ENCODE measurements at regions not wholly inside any gene's neighbourhood (a gene's known extent, or its start where the extent isn't known, plus 50 kb on each side); places are given as distances from the start of the nearest gene placed in this dataset.

DNA sequence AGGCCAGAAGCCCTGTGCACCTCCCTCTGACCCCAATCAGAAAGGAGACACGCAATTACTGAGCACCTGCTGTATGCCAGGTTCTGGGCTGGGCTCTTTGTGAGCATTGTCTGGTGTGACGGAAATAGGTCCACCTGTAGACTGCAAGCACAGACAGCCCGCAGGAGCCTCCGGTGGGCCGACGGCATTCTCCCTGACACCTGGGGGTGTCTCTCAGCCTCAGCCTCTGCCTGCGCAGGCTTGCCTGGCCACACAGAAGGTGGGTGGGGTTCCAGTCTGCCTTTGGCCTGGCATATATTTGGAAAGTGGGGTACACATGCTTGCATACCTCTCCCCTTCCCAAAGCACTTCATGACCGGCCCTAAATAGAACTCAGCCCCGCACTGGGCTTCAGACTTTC is 129.3 kb downstream of the BUD13 start:
- DNase-seq (ENCODE audit: low read depth, low spot score), result no peak

DNA sequence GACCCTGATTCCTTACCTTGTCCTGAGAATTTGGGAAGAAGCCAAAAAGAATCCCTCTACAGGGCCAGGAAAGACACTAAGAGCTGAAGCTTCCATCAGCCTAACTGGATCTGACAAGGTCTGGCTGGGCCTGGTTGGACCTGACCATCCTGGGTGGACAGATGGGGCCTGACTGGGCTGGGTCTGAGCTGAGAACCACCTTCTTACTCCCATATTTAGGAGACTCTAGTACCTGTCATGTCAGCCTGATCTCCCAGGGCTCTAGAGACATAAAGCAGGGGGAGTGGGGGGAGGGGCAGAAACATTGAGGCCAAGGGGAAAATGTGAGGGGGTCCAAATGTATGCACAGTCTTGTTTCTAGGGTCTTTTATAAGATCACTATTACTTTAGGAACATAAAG is 129.9 kb downstream of the BUD13 start:
- no peak for DNase-seq (ENCODE audit: low read depth, low spot score)

DNA sequence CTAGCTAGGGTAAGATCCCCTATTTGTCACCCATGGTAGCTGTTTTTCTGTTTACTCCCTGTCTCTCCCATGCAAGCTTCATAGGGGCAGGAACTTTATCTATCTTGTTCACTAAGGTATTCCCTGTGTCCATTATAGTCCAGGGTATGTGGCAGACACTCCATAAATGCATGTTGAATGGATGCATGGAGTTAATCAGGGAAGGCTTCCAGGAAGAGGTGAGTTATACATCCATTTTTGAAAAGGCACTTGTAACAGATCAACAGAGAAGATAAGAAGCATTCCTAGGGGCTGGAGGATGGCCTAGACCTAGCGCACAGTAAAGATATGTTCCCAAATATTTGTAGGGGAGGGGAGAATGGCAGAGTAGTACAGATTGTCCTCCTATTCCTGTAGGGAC is 130.3 kb downstream of the BUD13 start:
- DNase-seq (ENCODE audit: low read depth, low spot score), result no peak

DNA sequence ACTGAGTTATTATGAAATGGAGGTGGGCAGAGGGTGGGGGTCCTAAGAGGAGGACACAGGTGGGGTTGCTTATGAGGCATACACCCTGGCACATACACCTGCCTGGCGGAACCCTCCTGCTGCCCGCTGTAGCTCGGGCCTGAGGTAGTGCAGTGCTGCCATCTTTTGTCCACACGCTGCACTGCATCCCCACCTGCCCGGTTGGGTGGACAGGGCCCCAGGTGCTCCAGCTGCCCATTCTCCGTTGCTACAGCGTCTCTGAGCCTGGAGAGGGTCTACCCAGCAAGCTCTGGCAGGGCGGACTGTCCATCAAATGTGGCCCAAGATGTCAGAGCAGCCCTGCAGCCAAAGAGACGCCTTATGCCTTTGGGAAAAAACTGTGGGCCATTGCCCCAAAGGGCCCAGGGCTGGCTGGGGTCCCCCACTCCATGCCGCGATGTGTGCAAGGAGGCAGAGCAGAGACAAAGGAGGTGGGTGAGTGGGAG is 131.2 kb downstream of the BUD13 start:
- DNase-seq (ENCODE audit: low read depth, low spot score), result no peak

DNA sequence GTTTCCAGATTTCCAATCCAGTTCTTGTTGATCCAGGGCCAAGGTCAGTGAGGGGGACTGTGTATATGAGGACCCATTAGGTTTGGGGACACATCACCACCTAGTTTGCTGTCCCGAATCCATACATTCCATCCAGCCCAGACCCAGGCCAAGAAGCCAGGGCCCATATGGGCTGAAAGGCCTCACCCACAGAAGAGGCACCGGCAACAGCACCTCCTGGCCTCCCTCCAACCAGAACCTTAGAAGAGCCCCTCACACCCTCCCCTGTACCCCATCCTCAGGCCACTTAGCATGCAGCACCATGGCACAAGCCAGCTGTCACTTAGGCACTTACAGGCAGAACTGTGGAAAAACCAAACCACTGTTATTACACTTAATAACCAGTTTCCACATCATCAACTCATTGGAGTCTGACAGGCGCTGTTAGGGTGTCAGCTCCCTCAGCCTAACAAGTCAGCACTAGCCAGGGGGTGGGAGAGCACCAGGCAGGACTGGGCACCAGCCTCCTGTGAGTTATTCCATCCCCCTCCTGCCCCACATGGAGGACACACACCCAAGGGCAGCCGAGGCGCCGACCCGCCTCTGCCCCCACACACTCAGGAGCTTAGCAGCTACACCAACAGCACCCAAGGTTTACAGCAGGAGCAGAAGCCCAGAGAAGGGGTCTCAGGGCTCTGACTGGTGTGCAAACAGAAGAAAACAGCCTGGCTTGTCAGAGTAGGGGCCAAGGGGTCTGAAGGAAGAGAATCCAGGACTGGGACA is 132.0 kb downstream of the BUD13 start:
- DNase-seq (ENCODE audit: low read depth, low spot score), result no peak

DNA sequence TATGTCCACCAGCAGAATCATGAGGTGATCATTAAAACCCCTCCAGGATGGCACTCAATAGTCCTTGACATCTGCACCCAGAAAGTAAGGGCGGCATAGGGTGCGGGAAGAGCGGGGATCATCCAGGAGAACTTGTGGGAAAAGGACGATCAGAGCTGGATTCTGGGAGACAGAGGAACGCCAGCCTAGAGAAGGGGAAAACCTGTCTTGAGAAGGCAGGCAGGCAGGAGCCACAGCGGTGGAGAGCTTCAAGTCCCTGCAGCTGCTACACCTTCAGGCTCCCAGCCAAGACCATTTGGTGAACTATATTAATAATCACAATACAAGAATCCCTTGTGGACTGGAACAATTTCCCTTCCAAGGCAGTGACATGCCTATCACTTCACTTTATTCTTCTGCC is 134.3 kb downstream of the BUD13 start:
- DNase-seq (ENCODE audit: low read depth, low spot score), result no peak

DNA sequence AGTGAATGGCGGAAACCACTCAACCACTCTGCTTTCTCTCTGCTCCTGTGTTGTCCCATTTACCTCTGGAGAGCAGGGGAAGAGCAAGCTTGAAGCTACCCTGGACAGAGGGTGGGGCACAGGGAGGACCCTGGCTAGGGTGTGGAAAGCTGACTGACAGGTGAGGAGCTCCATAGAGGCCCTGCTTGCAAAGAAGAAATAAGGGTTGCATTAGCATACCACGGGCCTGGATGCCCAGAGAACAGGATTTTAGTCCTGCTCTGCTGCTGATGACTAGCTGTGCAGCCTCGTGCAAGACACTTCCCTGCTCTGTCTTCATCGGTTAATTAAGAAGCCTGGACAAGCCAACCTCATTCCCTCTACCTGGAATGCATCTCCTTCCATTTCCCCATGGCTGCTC is 135.0 kb downstream of the BUD13 start:
- no peak for DNase-seq (ENCODE audit: low read depth, low spot score)

DNA sequence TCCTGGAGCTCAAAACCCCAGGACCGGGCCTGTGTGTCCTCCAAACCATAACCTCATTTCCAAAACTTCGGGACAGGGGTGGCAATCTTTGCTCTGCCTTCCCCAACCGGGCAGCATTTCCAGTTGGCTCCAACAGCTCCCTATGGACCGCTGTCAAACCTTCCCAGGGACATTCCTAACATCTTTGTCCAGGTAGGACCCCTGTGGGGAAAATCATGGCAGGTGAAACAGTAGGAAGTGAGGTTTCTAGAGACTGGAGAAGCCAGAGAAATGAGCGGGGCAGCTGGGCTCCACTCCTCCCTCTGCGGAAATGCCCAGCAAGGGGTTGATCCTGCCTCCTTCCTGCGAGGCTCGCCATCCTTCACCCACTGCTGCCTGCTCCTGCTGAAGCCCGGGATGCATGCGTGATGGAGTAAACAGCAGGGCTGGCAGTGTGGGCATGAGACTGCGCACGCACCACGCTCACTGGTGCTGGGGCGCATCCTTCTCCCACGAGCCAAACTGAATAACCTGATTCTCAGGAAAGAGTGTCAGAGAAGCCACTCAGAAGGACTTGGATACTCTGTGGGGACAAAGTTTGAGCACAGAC is 136.4 kb downstream of the BUD13 start:
- no peak for DNase-seq (ENCODE audit: low read depth, low spot score)

DNA sequence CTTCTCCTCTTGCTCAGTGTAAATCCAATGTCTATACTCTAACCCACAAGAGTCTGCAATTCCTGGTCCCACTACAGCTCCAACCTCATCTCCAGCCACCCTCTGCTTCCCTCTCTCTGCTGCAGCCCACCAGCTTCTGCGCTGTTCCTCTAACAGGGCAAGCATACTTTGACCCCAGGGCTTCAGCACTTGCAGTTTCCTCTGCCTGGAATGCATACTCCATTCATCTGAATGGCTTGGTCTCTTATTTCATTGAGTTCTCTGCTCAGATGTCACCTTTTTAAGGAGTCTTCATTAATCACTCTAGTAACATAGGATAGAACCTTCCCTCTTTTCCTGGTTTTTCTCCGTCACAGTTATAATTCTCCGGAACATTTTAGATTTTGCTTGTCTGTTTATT is 141.6 kb downstream of the BUD13 start:
- no peak for DNase-seq (ENCODE audit: low read depth, low spot score)

DNA sequence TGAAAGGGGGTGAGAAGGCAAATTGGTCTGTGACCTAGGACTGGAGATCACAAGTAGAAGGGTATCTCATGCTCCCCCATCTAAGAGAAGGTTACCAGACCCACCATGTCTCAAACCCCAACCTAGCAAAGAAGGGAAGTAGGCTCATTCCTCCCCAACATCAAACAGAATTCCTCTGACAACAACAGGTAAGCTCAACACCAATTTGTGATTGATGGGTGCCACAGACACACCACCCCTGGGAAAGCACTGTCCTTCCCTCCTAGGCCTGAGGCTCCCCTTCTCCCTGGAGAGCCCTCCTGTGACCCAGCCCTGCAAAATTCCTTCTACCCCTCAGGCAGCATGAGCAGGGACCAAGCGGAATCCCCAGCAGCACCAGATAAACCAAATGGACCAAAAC is 154.3 kb downstream of the BUD13 start:
- no peak for DNase-seq (ENCODE audit: low read depth, low spot score)

DNA sequence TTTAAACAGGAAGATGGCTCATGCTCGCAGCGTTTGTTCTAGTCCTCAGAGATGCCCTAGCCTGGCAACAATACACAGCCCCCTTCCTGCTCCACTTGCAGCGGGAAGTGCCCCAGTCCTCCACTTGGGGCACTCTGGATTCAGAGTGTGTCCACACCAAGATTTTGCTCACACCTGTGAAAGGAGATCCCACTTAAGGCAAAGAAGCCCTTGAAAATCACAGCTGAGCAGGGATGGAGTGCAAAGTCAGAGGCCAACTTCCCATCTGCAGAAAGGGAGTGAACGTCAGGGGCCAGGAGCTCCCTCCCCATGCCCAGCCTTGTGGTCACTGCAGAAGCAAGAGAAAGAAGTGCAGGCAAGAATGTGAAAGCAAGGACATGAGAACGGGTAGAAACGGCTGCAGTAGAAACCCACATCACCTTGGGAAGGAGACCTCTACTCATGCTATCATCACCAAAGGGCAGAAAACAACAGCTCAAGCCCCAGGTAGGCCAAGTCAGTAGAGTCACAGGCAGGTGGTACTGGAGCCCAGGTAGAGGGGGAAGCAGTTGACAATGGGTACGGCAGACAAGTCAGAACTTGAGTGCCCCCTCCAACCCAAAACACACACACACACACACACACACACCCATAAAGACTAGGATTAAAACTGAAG is 157.4 kb downstream of the BUD13 start:
- no peak for DNase-seq (ENCODE audit: low read depth, low spot score)

DNA sequence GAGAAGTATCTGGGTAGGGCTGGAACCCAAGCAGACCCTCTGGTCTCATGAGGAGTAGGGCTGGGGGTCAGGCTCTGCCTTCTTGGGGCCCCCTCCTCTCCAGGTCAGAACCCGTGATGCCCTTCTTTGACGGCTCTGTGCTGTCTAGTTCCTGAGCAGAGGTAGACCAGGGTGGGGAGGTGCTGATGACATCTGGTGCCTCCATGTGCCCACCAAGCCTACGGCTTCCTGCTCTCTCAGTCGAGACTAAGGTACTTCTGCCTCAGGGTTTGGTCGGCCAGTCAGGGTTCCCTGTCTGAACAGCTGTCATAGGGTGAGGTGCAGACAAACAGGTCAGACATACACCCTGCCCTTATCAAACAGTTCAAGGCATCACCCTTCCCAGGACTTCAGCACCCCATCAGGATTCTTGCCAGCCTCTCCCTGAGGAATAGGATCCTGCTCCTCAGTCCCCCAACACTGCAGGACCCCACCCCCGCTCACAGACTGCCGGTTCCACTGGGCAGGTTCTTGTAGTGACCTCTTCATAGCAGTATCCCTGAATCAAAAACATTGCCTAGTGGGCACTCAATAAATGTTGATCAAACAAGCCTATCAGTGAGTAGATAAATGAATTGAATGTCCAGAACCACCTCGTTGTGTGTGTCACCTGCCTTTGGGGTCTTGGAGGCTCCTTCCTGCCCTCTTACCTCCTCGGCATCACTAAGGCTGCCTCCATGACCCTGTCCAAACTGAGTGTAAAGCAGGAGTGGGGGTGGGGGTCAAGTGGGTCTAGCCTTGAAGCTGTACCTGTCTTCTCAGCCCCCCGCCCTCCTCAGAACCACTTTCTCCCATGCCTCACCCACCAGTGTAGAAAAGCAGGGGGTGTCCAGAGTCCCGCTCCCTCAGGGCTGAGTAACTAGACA is 158.2 kb downstream of the BUD13 start:
- DNase-seq (ENCODE audit: low read depth, low spot score), result no peak

DNA sequence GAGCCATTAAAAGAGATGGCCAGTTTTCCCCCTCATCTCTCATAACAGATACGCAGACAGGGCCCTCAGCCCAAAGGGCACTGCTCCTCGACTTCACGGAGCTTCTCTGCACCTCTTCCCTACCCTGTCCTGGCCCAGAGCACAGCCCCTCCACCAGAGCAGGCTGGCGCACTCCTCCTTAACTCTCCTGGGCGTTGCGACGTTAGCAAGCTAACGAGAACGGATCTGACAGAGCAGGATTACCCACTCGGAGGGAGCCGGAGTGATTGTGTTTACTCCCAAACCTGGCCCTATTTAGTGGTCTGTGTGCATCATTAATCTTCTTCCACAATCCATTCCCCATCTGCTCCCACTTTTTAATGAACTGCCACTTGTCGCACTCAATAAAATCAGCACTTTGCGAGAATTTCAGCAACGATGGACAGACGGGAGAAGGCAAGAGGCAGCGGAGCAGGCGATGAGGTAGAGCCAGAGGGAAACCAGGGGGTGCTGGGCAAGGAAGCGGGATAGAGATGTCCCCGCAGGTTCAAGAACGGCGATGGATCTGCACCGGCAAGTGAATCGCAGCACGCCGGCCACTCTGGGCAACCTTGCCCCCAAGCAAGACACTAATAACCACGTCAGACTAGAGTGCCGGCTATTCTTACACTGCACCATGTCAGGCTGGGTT is 159.4 kb downstream of the BUD13 start:
- no peak for DNase-seq (ENCODE audit: low read depth, low spot score)

DNA sequence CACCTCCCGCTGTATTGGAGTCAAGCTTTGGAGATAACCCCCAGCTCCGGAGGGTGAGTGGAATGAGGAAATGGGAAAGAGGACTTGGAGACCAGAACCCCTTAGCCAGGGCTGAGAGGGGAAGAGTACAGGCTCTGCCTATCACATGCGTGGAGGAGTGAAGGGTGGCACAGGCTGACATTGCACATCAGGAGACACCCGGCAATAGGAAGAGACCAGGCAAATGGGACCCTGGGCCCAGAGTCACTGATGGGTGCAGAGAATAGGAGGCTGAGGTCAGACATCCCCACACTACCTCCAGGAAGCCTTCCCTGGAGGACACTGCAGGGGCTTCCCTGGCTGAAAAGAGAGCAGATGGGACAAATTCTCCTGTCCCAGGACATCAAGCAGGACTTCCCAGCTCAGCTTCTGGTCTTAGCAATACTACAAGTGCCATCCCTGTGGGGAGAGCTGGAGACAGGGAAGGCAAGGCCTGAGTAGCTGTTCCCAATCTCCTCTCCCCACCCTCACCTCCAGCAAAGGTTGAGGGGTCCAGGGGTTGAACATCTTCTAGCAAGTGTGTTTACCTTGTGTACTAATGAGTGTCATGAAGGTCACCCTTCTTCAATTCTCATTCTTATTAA is 160.7 kb downstream of the BUD13 start:
- DNase-seq (ENCODE audit: low read depth, low spot score), result no peak

DNA sequence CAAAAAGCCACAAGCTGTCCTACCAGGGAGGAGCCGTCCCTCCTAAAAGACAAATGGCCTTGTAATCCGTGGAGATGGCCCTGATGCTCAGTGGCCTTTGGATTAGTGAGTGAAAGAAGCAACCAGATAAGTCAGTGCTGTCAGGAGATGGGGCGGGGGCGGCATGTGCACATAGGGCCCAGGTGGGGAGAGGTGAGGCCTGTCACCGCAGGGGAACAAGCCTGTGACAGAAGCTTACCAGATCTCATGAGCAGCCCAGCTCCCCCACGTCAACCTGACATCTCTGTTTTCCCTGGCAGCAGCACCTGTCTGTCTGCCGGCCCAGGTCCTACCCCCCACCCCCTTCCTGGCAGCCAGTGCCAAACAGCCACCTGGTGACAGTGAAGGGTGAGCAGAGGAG is 162.6 kb downstream of the BUD13 start:
- no peak for DNase-seq (ENCODE audit: low read depth, low spot score)

DNA sequence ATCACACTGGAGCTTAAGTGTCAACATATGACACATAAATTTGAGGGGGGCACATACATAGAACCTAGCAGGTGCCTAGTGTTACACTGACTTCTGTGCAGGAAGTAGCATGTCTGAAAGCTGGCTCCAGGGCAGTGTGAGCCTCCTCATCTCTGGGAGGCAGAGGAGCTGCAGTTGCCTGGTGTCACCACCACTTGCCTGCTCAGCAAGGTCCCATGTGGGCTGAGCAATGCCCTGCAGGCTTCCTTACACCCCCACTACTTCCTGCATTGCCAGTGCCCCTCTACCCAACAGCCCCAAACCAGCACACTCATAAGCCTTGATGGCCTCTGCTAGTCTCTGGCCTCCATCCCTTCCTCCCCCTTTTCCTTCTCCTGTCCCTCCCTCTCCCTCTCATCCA is 165.8 kb downstream of the BUD13 start:
- no peak for DNase-seq (ENCODE audit: low read depth, low spot score)

DNA sequence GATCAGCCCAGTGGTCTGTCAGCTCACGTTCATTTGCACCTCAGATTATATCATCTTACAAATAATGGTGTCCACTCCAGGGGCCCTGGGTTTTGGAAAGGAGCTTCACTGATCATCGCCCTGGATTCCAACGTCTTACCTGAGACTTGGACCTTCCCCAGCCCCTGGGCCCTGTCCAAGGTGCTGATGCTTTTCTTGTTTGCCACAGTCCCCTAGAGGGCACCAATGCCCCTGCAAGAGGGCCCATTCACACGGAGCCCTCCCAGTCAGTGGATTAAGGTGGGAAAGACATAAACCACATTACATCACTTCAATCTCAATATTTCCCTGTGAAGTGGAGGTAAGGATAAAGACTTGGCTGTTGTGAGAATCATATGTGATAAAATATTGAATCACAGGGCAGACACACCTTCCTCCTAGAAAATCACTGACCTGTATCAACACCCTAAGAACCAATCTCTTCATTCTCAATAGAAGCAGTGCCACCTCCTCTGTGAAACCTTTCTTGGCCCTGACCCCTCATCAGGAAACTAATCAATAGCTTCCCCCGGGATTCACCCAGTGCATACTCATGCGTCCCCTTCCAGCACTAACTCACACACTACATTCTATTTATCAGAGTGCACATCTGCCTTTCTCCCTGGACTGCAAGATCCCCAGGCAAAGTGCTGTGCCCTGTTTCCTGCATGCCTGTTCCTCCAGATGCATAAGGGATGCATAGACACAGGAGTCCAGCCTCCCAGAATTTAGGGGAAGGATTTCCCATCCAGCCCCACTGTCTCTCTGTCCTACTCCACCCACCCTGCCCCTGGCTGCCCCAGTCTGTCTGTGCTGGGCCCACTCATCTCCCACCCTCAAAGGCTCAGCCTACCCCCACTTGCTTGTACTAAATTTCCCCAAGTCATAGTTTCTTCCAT is 167.0 kb downstream of the BUD13 start:
- DNase-seq (ENCODE audit: low read depth, low spot score), result no peak

DNA sequence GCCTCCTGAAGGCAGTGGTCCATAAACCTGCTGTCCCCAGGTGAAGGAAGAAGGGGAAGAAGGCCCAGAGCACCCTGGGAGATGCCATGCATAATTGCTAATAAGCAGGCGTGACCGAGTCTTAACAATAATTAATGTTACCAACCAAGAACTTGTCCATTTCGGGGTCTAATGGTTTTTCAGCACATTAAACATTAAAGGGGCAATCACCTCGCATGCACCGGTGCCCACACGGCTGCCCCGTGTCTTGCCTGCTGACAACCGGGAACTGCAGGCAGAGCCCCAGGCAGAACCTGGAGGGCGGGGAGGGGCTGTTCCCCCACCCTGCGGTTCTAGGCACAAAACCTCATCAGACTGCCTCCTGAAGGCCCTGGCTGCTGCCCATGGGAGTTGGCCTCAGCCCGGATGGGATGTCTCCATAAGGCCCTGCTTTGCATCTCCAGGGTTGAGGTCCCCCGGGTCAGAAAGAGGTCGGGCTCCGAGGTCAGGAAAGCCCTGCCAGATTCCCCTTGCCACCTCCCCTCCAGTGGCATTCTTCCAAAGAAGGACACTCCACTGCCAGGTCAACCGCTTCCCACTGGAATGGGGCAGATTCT is 169.0 kb downstream of the BUD13 start:
- DNase-seq (ENCODE audit: low read depth, low spot score), result no peak

DNA sequence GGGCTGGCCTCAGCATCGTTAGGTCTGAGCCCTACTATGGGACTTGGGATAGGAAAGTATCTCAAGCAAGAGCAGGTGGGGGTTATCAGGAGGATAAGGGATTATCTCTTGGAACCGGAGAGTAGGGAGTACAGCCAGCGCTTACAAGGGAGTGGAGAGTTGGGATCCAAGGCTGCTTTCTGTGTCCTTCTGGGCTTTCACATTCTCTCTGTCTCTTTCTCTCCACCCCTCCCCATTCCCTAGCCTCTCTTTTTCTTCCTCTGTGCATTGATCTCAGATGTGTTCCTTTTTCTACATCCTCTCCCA is 170.2 kb downstream of the BUD13 start:
- DNase-seq (ENCODE audit: low read depth, low spot score), result no peak

Measured in pulmonary artery endothelial cell (primary cell).